Spleen (tissue), 11 donors: ENCODE measurements at regions not wholly inside any gene's neighbourhood (a gene's known extent, or its start where the extent isn't known, plus 50 kb on each side); places are given as distances from the start of the nearest gene placed in this dataset.
A peak's percentile ranks its signal among the peaks of the same experiment; 100 is the strongest.

Experiments used
- DNase-seq: peaks from one replicate; pipeline ENCODE4 v3.0.0-alpha.2; 2020
- H3K27ac ChIP-seq, 8 donors: fragments of 200-600 bp; sonication (generic) in 7 of 8; 1 replicate in 4 of 8; 2 replicates in 4 of 8; pipeline versions ENCODE4 v1.5.0 to v1.8.0; 2016 to 2021; ENCODE audit warnings: inconsistent platforms in 4 of 8, mild to moderate bottlenecking in 4 of 8, moderate library complexity in 1 of 8
- H3K27me3 ChIP-seq, 7 donors: fragments of 200-600 bp; sonication (generic) in 6 of 7; replicated peaks in 1 of 7; 1 replicate in 4 of 7; 2 replicates in 3 of 7; pipeline versions ENCODE4 v1.5.0 to v1.8.0; 2016 to 2021; ENCODE audit warnings: inconsistent platforms in 3 of 7, mild to moderate bottlenecking in 1 of 7
- H3K36me3 ChIP-seq, 6 donors: fragments of 200-600 bp; sonication (generic) in 5 of 6; 1 replicate in 4 of 6; 2 replicates in 2 of 6; pipeline versions ENCODE4 v1.5.0 to v1.8.0; 2016 to 2021; ENCODE audit warnings: inconsistent platforms in 2 of 6
- H3K4me1 ChIP-seq, 6 donors: fragments of 200-600 bp; sonication (generic) in 5 of 6; 1 replicate in 3 of 6; 2 replicates in 3 of 6; pipeline versions ENCODE4 v1.5.0 to v1.8.0; 2016 to 2021; ENCODE audit warnings: inconsistent platforms in 3 of 6
- H3K4me3 ChIP-seq, 8 donors: fragments of 200-600 bp; sonication (generic) in 7 of 8; 1 replicate in 4 of 8; 2 replicates in 4 of 8; pipeline versions ENCODE4 v1.5.0 to v1.8.0; 2016 to 2021; ENCODE audit warnings: inconsistent platforms in 4 of 8, mild to moderate bottlenecking in 4 of 8, moderate library complexity in 2 of 8
- H3K9me3 ChIP-seq, 8 donors: fragments of 200-600 bp; sonication (generic) in 7 of 8; 1 replicate in 4 of 8; 2 replicates in 4 of 8; pipeline versions ENCODE4 v1.5.0 to v1.8.0; 2016 to 2021; ENCODE audit warnings: inconsistent platforms in 4 of 8
- CTCF ChIP-seq, 11 experiments: fragments of 200-600 bp in 7 of 11; fragments of 450-650 bp in 4 of 11; sonication (generic) in 4 of 11; IDR thresholded peaks in 8 of 11; conservative IDR thresholded peaks in 3 of 11; 1 replicate in 7 of 11; 2 replicates in 4 of 11; pipeline versions ENCODE4 v1.4.0 to v1.8.0; 2016 to 2021; ENCODE audit warnings: antibody characterized with exemption in 11 of 11, inconsistent platforms in 4 of 11, mild to moderate bottlenecking in 1 of 11
- POLR2A ChIP-seq, 3 donors: fragments of 450-650 bp; IDR thresholded peaks; one replicate each; pipeline ENCODE4 v1.5.1; 2017; ENCODE audit warnings: antibody characterized with exemption in 3 of 3, mild to moderate bottlenecking in 1 of 3
- POLR2AphosphoS5 ChIP-seq, 3 donors: sonication (generic); formaldehyde crosslinking; IDR thresholded peaks; one replicate each; pipeline ENCODE4 v1.5.1; 2017; ENCODE audit warnings: antibody characterized with exemption in 3 of 3
- WGBS, 5 donors: extraction: QIAGEN DNeasy Blood & Tissue Kit in 3 of 5; methylation state at CpG; one replicate each; pipeline versions ENCODE4 v1.1.5 to v1.1.7; 2013 to 2018; 5-methylcytosine and 5-hydroxymethylcytosine counted together
- intact Hi-C: fragments of 100-400 bp; cut with DNase I; formaldehyde crosslinking; loops from one replicate; pipeline ENCODE4 v1.15.0; 2023; ENCODE audit warnings: low total_unique reads
- donor health status: healthy with polysubstance abuse.
- donor health status: DM: no; HTN: no; CAD: no; lungs with moderate emphysema.
- donor health status: DM: no; HTN: no; CAD: no.
- donor health status: Bipolar disorder and iron deficiency.
- donor health status: healthy.
- donor health status: DM: no; HTN: no; CAD: no.
- donor health status: DM: yes; HTN: yes; CAD: no.

- 40 to 50% (median 44%) methylated on average over 8 of the region's 8 CpGs for WGBS, 5 donors
- intact Hi-C loops, result no loop called here
- TF ChIP-seq POLR2A (IDR thresholded peaks at IDR 0.05) (no peak), POLR2AphosphoS5 (IDR thresholded peaks at IDR 0.05) (peak in 1 of 3 donors; percentile 48)
- no peaks in the 10 kb centered on the region for H3K36me3 ChIP-seq
- no peaks in the 10 kb centered on the region for H3K27me3 ChIP-seq
- peaks cover 0 to 76% (median 16%) of the 10 kb centered on the region in 6 donors for H3K4me1 ChIP-seq
- peak overlapping the region in 1 of 8 donors; percentile 19 for H3K4me3 ChIP-seq
- no peak for DNase-seq
- H3K27ac ChIP-seq, result peak overlapping the region in 6 of 8 donors; percentile 9 to 87 (median 68)
- no peaks in the 10 kb centered on the region for H3K9me3 ChIP-seq
These were observed 62.6 kb upstream of the RPL11 start for GRCh38 chr1:23628951-23629387.

- no peak for DNase-seq
- no peaks in the 10 kb centered on the region for H3K27me3 ChIP-seq
- peak in 1 of 3 donors; percentile 31 for TF ChIP-seq POLR2AphosphoS5 (IDR thresholded peaks at IDR 0.05)
- no peak for TF ChIP-seq CTCF (IDR thresholded peaks at IDR 0.05 in 8 of 11, conservative IDR thresholded peaks at IDR 0.05 in 3 of 11)
- TF ChIP-seq POLR2A (IDR thresholded peaks at IDR 0.05), result no peak
- peak overlapping the region in 3 of 8 donors; percentile 8 to 47 (median 13) for H3K4me3 ChIP-seq
- H3K4me1 ChIP-seq, result peaks cover 0 to 77% (median 15%) of the 10 kb centered on the region in 6 donors
- H3K36me3 ChIP-seq, result no peaks in the 10 kb centered on the region
- peak overlapping the region in 7 of 8 donors; percentile 27 to 84 (median 62) for H3K27ac ChIP-seq
- H3K9me3 ChIP-seq, result no peaks in the 10 kb centered on the region
- intact Hi-C loops, result no loop called here
- 62 to 74% (median 70%) methylated on average over 11 of the region's 11 CpGs for WGBS, 5 donors
These were observed 64.4 kb upstream of the RPL11 start for GRCh38 chr1:23627069-23627735.

- Histone ChIP-seq H3K9me3 (no peaks in the 10 kb centered on the region), H3K27ac (peak overlapping the region in 3 of 8 donors; percentile 74 to 84 (median 77)), H3K36me3 (no peaks in the 10 kb centered on the region), H3K4me1 (peaks cover 0 to 88% (median 15%) of the 10 kb centered on the region in 6 donors), H3K4me3 (no peak overlapping the region), H3K27me3 (no peaks in the 10 kb centered on the region)
- intact Hi-C loops, result no loop called here
- 83 to 97% (median 90%) methylated on average over 1 of the region's 1 CpG for WGBS, 5 donors
- no peak for TF ChIP-seq POLR2AphosphoS5 (IDR thresholded peaks at IDR 0.05)
- TF ChIP-seq CTCF (IDR thresholded peaks at IDR 0.05 in 8 of 11, conservative IDR thresholded peaks at IDR 0.05 in 3 of 11), result no peak
- no peak for TF ChIP-seq POLR2A (IDR thresholded peaks at IDR 0.05)
- no peak for DNase-seq
These were observed 65.6 kb upstream of the RPL11 start for GRCh38 chr1:23625929-23626535.

- DNase-seq, result no peak
- peak overlapping the region in 3 of 8 donors; percentile 44 to 84 (median 62) for H3K27ac ChIP-seq
- 57 to 74% (median 66%) methylated on average over 4 of the region's 4 CpGs for WGBS, 5 donors
- H3K4me1 ChIP-seq, result peaks cover 0 to 90% (median 20%) of the 10 kb centered on the region in 6 donors
- intact Hi-C loops, result no loop called here
- TF ChIP-seq CTCF (IDR thresholded peaks at IDR 0.05 in 8 of 11, conservative IDR thresholded peaks at IDR 0.05 in 3 of 11) (no peak), POLR2A (IDR thresholded peaks at IDR 0.05) (no peak)
- H3K4me3 ChIP-seq, result no peak overlapping the region
- no peaks in the 10 kb centered on the region for H3K36me3 ChIP-seq
- peaks cover 0 to 4% (median 0%) of the 10 kb centered on the region in 7 donors for H3K27me3 ChIP-seq
- H3K9me3 ChIP-seq, result no peaks in the 10 kb centered on the region
These were observed 66.1 kb upstream of the RPL11 start for GRCh38 chr1:23625459-23625858.
